Adrenal gland (tissue), 9 donors: ENCODE measurements at regions not wholly inside any gene's neighbourhood (a gene's known extent, or its start where the extent isn't known, plus 50 kb on each side); places are given as distances from the start of the nearest gene placed in this dataset.

Experiments
- DNase-seq, 7 donors: peaks; one replicate each; pipeline ENCODE4 v3.0.0-alpha.2; 2019 to 2020
- H3K27ac ChIP-seq, 5 donors: fragments of 200-600 bp; sonication (generic) in 4 of 5; 1 replicate in 3 of 5; 2 replicates in 2 of 5; pipeline versions ENCODE4 v1.5.1 to v1.8.0; 2016 to 2020; ENCODE audit warnings: mild to moderate bottlenecking in 1 of 5
- H3K27me3 ChIP-seq: fragments of 200-600 bp; 2 replicates; pipeline ENCODE4 v1.8.0; 2021
- H3K36me3 ChIP-seq, 2 donors: fragments of 200-600 bp; replicated peaks in 1 of 2; 1 replicate in 1 of 2; 2 replicates in 1 of 2; pipeline versions ENCODE4 v1.5.1 to v1.8.0; 2018 to 2022
- H3K4me1 ChIP-seq, 2 donors: fragments of 200-600 bp; replicated peaks in 1 of 2; 1 replicate in 1 of 2; 2 replicates in 1 of 2; pipeline versions ENCODE4 v1.5.1 to v1.8.0; 2018 to 2021
- H3K4me3 ChIP-seq, 4 donors: fragments of 200-600 bp; sonication (generic) in 3 of 4; one replicate each; pipeline ENCODE4 v1.5.1; 2016 to 2018
- H3K9me3 ChIP-seq, 3 donors: fragments of 200-600 bp; sonication (generic) in 1 of 3; replicated peaks in 1 of 3; 1 replicate in 2 of 3; 2 replicates in 1 of 3; pipeline versions ENCODE4 v1.5.1 to v1.8.0; 2016 to 2021
- POLR2A ChIP-seq, 2 donors: fragments of 450-650 bp; IDR thresholded peaks; one replicate each; pipeline ENCODE4 v1.6.1; 2017; ENCODE audit warnings: antibody characterized with exemption in 2 of 2, mild to moderate bottlenecking in 2 of 2, moderate library complexity in 1 of 2
- WGBS, 4 donors: extraction: QIAGEN DNeasy Blood & Tissue Kit in 2 of 4; methylation state at CpG; one replicate each; pipeline versions ENCODE4 v1.1.5 to v1.1.7; 2013 to 2017; 5-methylcytosine and 5-hydroxymethylcytosine counted together
- intact Hi-C, 2 donors: fragments of 100-400 bp; cut with DNase I; formaldehyde crosslinking; loops; one replicate each; pipeline versions ENCODE4 v1.14.1 to v1.15.0; 2022 to 2023
- TF ChIP-seq, protein P1 (sequence below), 6 experiments: fragments of 450-650 bp in 4 of 6; fragments of 200-600 bp in 2 of 6; sonication (generic) in 1 of 6; IDR thresholded peaks; 1 replicate in 5 of 6; 2 replicates in 1 of 6; pipeline versions ENCODE4 v1.5.1 to v1.8.0; 2016 to 2021; ENCODE audit warnings: antibody characterized with exemption in 6 of 6, mild to moderate bottlenecking in 2 of 6, moderate library complexity in 1 of 6
- donor health status: healthy with polysubstance abuse.
- donor health status: Bipolar disorder and iron deficiency.
- donor health status: DM: yes; HTN: yes; CAD: no.
- donor health status: DM: no; HTN: no; CAD: no.
- donor health status: DM: no; HTN: no; CAD: no.

- intact Hi-C loops: no loop called here
- Histone ChIP-seq H3K4me3 (no peak overlapping the region), H3K27ac (no peak overlapping the region), H3K9me3 (no peaks in the 10 kb centered on the region), H3K27me3 (no peaks in the 10 kb centered on the region), H3K4me1 (peaks cover 0 to 12% of the 10 kb centered on the region in 2 donors), H3K36me3 (no peaks in the 10 kb centered on the region)
- 50 to 65% (median 58%) methylated on average over 1 of the region's 1 CpG for WGBS, 4 donors
- no peak for DNase-seq
- TF ChIP-seq, protein P1, sequence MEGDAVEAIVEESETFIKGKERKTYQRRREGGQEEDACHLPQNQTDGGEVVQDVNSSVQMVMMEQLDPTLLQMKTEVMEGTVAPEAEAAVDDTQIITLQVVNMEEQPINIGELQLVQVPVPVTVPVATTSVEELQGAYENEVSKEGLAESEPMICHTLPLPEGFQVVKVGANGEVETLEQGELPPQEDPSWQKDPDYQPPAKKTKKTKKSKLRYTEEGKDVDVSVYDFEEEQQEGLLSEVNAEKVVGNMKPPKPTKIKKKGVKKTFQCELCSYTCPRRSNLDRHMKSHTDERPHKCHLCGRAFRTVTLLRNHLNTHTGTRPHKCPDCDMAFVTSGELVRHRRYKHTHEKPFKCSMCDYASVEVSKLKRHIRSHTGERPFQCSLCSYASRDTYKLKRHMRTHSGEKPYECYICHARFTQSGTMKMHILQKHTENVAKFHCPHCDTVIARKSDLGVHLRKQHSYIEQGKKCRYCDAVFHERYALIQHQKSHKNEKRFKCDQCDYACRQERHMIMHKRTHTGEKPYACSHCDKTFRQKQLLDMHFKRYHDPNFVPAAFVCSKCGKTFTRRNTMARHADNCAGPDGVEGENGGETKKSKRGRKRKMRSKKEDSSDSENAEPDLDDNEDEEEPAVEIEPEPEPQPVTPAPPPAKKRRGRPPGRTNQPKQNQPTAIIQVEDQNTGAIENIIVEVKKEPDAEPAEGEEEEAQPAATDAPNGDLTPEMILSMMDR (IDR thresholded peaks at IDR 0.05): no peak
- no peak for TF ChIP-seq POLR2A (IDR thresholded peaks at IDR 0.05)
Observed at GRCh38 chr5:122237906-122238305, 74.1 kb upstream of the SNCAIP start.

DNA sequence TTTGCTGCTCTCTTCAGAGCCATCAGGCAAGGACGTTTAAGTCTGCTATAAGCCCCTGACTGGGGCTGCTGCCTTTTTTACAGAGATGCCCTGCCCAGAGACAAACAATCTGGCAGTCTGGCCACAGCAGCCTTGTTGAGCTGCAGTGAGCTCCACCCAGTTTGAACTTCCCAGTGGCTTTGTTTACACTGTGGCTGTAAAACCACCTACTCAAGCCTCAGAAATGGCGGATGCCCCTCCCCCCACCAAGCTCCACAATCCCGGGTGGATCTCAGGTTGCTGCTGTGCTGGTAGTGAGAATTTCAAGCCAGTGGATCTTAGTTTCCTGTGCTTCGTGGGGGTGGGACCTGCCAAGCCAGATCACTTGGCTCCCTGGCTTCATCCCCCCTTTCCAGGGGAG is 59.7 kb upstream of the SNCAIP start:
- TF ChIP-seq, protein P1 (IDR thresholded peaks at IDR 0.05): no peak

GRCh38 chr5:122253794-122254193 is 58.2 kb upstream of the SNCAIP start:
- H3K4me3 ChIP-seq: no peak overlapping the region

More for the DNA sequence above, 59.7 kb upstream of the SNCAIP start:
- Histone ChIP-seq H3K27me3 (no peaks in the 10 kb centered on the region), H3K4me1 (no peaks in the 10 kb centered on the region), H3K9me3 (peaks cover 0 to 5% (median 0%) of the 10 kb centered on the region in 3 donors), H3K36me3 (no peaks in the 10 kb centered on the region), H3K4me3 (no peak overlapping the region), H3K27ac (no peak overlapping the region)
- DNase-seq: no peak
- 38 to 71% (median 51%) methylated on average over 3 to 4 of the region's 4 CpGs for WGBS, 4 donors
- intact Hi-C loops: no loop called here

GRCh38 chr5:122256388-122256787 is 55.6 kb upstream of the SNCAIP start:
- Histone ChIP-seq H3K4me1 (no peaks in the 10 kb centered on the region), H3K4me3 (no peak overlapping the region), H3K27ac (no peak overlapping the region), H3K27me3 (no peaks in the 10 kb centered on the region), H3K36me3 (no peaks in the 10 kb centered on the region), H3K9me3 (peaks cover 0 to 5% (median 0%) of the 10 kb centered on the region in 3 donors)
- intact Hi-C loops: no loop called here
- TF ChIP-seq, protein P1 (IDR thresholded peaks at IDR 0.05): no peak
- no peak for TF ChIP-seq POLR2A (IDR thresholded peaks at IDR 0.05)
- no peak for DNase-seq
- WGBS, 4 donors: 66 to 82% (median 80%) methylated on average over 1 of the region's 1 CpG

More at GRCh38 chr5:122253794-122254193, 58.2 kb upstream of the SNCAIP start:
- H3K27me3 ChIP-seq: no peaks in the 10 kb centered on the region
- TF ChIP-seq, protein P1 (IDR thresholded peaks at IDR 0.05): no peak
- TF ChIP-seq POLR2A (IDR thresholded peaks at IDR 0.05): no peak
- no peaks in the 10 kb centered on the region for H3K36me3 ChIP-seq
- H3K27ac ChIP-seq: no peak overlapping the region
- H3K4me1 ChIP-seq: no peaks in the 10 kb centered on the region
- no peak for DNase-seq
- H3K9me3 ChIP-seq: peaks cover 0 to 5% (median 0%) of the 10 kb centered on the region in 3 donors
- intact Hi-C loops: no loop called here
